ENCODE measurements at regions not wholly inside any gene's neighbourhood (a gene's known extent, or its start where the extent isn't known, plus 50 kb on each side); places are given as distances from the start of the nearest gene placed in this dataset.

DNA sequence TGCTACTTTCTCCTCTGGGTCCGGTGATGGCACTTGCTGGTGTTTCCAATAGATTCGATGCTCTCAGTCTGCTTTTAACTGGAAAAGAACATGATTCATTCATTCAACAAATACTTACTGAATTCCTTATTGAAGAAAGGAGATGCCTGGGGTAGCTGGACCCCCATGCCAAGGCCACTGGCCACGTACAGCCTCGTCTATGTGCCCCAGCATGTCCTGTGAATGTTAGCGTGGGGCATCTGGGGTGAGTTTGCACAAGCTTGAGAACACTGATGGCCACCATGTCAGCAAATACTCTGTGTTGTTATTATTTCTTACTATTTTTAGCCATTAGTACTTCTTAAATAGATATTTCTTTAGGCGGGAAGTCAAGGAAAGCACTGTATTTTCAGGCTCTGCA, 112.0 kb upstream of the OXGR1 start:
- H3K27ac ChIP-seq, result no peak overlapping the region
- no peak for DNase-seq
- intact Hi-C loops (cut with DNase I), result loop anchor here in 1 of 2 donors (5.0 kb wide), 1 partner anchor 256 kb away; no protein-coding TSS in a partner anchor
- H3K4me1 ChIP-seq, result peaks cover 0 to 21% of the 10 kb centered on the region in 2 donors
- TF ChIP-seq, protein P1, sequence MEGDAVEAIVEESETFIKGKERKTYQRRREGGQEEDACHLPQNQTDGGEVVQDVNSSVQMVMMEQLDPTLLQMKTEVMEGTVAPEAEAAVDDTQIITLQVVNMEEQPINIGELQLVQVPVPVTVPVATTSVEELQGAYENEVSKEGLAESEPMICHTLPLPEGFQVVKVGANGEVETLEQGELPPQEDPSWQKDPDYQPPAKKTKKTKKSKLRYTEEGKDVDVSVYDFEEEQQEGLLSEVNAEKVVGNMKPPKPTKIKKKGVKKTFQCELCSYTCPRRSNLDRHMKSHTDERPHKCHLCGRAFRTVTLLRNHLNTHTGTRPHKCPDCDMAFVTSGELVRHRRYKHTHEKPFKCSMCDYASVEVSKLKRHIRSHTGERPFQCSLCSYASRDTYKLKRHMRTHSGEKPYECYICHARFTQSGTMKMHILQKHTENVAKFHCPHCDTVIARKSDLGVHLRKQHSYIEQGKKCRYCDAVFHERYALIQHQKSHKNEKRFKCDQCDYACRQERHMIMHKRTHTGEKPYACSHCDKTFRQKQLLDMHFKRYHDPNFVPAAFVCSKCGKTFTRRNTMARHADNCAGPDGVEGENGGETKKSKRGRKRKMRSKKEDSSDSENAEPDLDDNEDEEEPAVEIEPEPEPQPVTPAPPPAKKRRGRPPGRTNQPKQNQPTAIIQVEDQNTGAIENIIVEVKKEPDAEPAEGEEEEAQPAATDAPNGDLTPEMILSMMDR (IDR thresholded peaks at IDR 0.05), result no peak
- no peaks in the 10 kb centered on the region for H3K9me3 ChIP-seq
- no peaks in the 10 kb centered on the region for H3K27me3 ChIP-seq
- no peak overlapping the region for H3K4me3 ChIP-seq
- ATAC-seq, result no peak
- no peaks in the 10 kb centered on the region for H3K36me3 ChIP-seq

DNA sequence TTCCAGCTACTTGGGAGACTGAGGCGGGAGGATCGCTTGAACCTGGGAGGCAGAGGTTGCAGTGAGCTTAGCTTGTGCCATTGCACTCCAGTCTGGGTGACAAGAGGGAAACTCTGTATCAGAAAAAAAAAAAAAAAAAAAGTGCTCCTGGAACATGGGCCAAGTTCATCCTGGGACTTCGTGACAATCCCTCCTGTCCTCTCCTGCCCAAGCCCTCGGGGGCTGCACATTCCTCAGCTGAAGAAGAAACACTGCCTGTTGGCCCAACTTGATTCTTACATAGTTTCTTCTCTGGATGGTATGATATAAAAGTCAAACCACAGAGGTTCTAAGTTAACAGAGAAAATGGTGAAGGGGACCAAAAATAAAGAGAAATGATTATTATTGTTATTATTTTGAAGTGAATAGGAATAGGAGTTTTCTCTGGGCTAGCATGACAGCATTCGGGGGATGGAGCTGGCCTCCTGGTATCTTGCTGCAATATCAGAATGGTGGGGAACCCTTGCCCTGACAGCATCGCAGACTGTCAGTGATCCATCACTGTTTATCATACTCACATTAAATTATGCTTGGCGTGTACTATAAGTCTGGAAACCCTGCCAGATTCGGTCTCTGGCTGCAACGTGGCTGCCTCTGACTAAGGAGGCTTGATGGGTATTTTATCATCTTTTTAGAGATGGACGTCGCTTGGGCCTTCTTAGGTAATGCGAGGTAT, 113.7 kb upstream of the OXGR1 start:
- Histone ChIP-seq H3K4me1 (peaks cover 0 to 21% of the 10 kb centered on the region in 2 donors), H3K27me3 (no peaks in the 10 kb centered on the region), H3K4me3 (no peak overlapping the region), H3K9me3 (no peaks in the 10 kb centered on the region), H3K36me3 (no peaks in the 10 kb centered on the region), H3K27ac (peak overlapping the region in 1 of 2 donors; percentile 27)
- no peak for ATAC-seq
- intact Hi-C loops (cut with DNase I), result loop anchor here in 1 of 2 donors (5.0 kb wide), 1 partner anchor 254 kb away; no protein-coding TSS in a partner anchor
- TF ChIP-seq, protein P1 (IDR thresholded peaks at IDR 0.05), result no peak
- no peak for DNase-seq

DNA sequence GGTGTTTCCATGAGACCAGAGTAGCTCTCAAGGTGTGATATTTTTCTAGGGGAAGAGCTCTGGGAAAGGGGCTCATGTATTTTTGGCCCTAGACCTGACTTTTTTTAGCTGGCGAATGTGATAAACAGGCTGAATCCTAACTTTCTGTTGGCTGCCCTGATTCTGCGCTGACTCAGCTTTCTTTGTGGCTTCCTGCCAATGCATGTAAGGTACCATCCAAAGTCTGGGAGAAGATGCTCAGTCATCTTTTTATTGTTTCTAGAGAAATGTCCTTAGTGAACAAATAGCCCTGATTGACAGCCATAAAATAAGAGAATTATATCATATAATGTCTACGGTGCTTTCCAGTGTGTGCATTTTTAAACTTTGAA, 113.6 kb upstream of the MBNL2 start:
- no peaks in the 10 kb centered on the region for H3K36me3 ChIP-seq
- no peak for ATAC-seq
- no peak overlapping the region for H3K4me3 ChIP-seq
- TF ChIP-seq, protein P1 (IDR thresholded peaks at IDR 0.05), result no peak
- no peaks in the 10 kb centered on the region for H3K9me3 ChIP-seq
- DNase-seq, result no peak
- no peaks in the 10 kb centered on the region for H3K27me3 ChIP-seq
- H3K4me1 ChIP-seq, result peaks cover 0 to 24% of the 10 kb centered on the region in 2 donors
- H3K27ac ChIP-seq, result peak overlapping the region in 1 of 2 donors; percentile 27
- intact Hi-C loops (cut with DNase I), result loop anchor here in 1 of 2 donors (5.0 kb wide), 1 partner anchor 254 kb away; no protein-coding TSS in a partner anchor

DNA sequence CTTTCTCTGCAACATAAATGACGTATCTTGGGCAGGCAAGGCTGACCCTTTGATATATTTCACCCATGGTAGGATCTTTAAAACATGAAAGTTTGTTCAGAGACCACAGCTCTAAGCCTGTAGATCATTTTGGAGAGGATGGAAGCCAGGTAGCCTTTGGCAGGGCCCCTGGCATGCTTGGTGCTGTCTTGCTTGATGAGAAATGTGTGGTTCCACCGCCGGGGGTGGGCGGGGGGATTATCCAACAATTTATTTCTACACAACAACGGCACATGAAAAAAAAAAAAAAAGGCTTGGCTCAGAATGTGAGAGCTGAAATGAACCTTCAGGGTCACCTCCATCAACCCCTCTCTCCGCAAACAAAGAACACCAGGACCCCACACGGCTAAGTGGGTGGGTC, 112.9 kb upstream of the MBNL2 start:
- peak overlapping the region in 1 of 2 donors; percentile 27 for H3K27ac ChIP-seq
- no peak overlapping the region for H3K4me3 ChIP-seq
- H3K4me1 ChIP-seq, result peaks cover 0 to 29% of the 10 kb centered on the region in 2 donors
- H3K36me3 ChIP-seq, result no peaks in the 10 kb centered on the region
- no peak for DNase-seq
- H3K27me3 ChIP-seq, result no peaks in the 10 kb centered on the region
- no peaks in the 10 kb centered on the region for H3K9me3 ChIP-seq
- ATAC-seq, result no peak
- intact Hi-C loops (cut with DNase I), result loop anchor here in 1 of 2 donors (5.0 kb wide), 1 partner anchor 253 kb away; no protein-coding TSS in a partner anchor
- TF ChIP-seq, protein P1 (IDR thresholded peaks at IDR 0.05), result no peak

DNA sequence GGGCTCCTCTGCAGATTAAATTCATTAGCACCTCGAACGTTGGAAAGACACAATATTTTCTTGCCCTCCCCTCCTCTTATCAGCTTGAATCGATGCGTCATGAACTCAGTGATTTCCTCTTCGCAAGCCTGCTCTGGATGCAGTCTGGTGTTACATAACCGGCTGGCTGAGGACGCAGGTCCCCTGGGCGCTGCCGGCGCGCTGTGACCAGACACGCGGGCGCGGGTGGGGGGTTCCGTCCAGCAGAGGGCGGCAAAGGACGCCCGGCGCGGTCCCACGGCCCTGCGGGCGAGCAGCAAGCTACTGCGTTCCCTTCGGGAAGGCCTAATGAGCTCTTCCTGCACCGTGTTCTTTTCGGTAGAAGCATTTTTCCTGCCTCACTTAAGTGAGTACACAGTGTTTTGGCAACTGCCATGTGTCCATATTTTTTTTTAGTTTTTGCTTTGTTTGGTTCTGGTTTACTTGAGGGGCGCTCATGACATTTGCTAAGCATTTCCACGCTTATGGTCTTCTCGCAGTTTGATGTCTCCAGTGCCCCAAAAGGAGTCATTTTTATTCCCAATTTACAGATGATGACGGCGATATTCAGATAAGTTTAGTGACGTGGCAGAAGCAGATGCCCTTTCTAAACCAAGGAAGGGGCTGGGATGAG, 112.2 kb upstream of the MBNL2 start:
- intact Hi-C loops (cut with DNase I), result loop anchor here in 1 of 2 donors (5.0 kb wide), 3 partner anchors 97 to 252 kb away; no protein-coding TSS in a partner anchor
- Histone ChIP-seq H3K27ac (peak overlapping the region in 1 of 2 donors; percentile 27), H3K27me3 (no peaks in the 10 kb centered on the region), H3K4me3 (no peak overlapping the region), H3K9me3 (no peaks in the 10 kb centered on the region), H3K4me1 (peaks cover 0 to 32% of the 10 kb centered on the region in 2 donors), H3K36me3 (no peaks in the 10 kb centered on the region)
- TF ChIP-seq, protein P1 (IDR thresholded peaks at IDR 0.05), result peak; percentile 95 to 96
- peak; percentile 99 for ATAC-seq
- DNase-seq, result peak; percentile 85 to 97 (median 90)

Measured in left lung (tissue), 4 donors.